SK-N-MC (cell line): ENCODE measurements at regions not wholly inside any gene's neighbourhood (a gene's known extent, or its start where the extent isn't known, plus 50 kb on each side); places are given as distances from the start of the nearest gene placed in this dataset.
"Not testable (repeated sequence)": the region's sequence is repeated elsewhere in the genome, so short reads cannot be mapped to it uniquely, and the experiment has no call there.

Experiments used
- DNase-seq: peaks from one replicate; pipeline ENCODE4 v3.0.0-alpha.2; 2011; ENCODE audit warnings: low read depth, low spot score
- H3K27ac ChIP-seq: fragments of 200-600 bp; sonication (generic); 2 replicates; pipeline ENCODE4 v1.5.1; 2016; ENCODE audit warnings: mixed run types
- H3K36me3 ChIP-seq: fragments of 200-600 bp; sonication (generic); 2 replicates; pipeline ENCODE4 v1.6.1; 2017; ENCODE audit warnings: antibody characterized with exemption, low read length, mixed read lengths; ENCODE audit not compliant: insufficient read depth
- H3K4me3 ChIP-seq: fragments of 200-600 bp; sonication (generic); 2 replicates; pipeline ENCODE4 v1.5.1; 2016
- H3K9ac ChIP-seq: fragments of 200-600 bp; sonication (generic); 2 replicates; pipeline ENCODE4 v1.8.0; 2017; ENCODE audit warnings: mixed run types, mixed read lengths; ENCODE audit not compliant: insufficient read length
- H3K9me3 ChIP-seq: fragments of 200-600 bp; sonication (generic); 2 replicates; pipeline ENCODE4 v1.6.1; 2017; ENCODE audit warnings: low read depth, mild to moderate bottlenecking, antibody characterized with exemption, low read length, moderate library complexity, mixed read lengths
- EZH2 ChIP-seq: fragments of 200-600 bp; sonication (generic); IDR thresholded peaks from one replicate; pipeline ENCODE4 v1.6.1; 2017; ENCODE audit warnings: antibody characterized with exemption
- FOXP2 ChIP-seq: optimal IDR thresholded peaks from 2 replicates; pipeline ENCODE3; 2011; ENCODE audit warnings: mild to moderate bottlenecking, moderate library complexity; ENCODE audit not compliant: insufficient read depth; ENCODE audit errors: extremely low read length, control extremely low read depth
- POLR2AphosphoS5 ChIP-seq: IDR thresholded peaks from 2 replicates; pipeline ENCODE4 v1.6.1; 2012; ENCODE audit warnings: mild to moderate bottlenecking, low read depth, low read length, borderline replicate concordance

DNA sequence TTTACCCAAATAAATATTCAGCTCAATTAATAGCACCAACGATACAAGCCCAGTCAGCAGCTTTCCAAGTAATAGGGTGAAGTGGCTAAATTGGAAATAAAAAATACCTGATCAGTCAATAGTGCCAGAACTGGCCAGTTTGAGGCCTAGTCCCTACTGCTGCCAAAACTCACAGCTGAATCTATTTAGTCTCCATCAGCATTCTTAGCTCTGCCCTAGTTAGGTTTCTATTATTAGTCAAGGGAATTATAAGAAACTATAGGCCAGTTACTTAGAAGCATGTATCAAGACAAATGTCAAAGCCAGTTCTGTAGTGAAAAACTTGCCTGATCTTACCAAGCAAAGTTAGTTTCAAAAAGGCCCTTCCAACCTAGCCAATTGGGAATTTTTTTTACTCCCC, 146.2 kb upstream of the ZBTB20 start:
- no peak for TF ChIP-seq POLR2AphosphoS5
- TF ChIP-seq EZH2, result no peak
- no peak for TF ChIP-seq FOXP2
- Histone ChIP-seq H3K36me3 (no peaks in the 10 kb centered on the region), H3K9me3 (no peaks in the 10 kb centered on the region), H3K27ac (no peak overlapping the region), H3K4me3 (no peak overlapping the region), H3K9ac (no peak overlapping the region)
- no peak for DNase-seq

DNA sequence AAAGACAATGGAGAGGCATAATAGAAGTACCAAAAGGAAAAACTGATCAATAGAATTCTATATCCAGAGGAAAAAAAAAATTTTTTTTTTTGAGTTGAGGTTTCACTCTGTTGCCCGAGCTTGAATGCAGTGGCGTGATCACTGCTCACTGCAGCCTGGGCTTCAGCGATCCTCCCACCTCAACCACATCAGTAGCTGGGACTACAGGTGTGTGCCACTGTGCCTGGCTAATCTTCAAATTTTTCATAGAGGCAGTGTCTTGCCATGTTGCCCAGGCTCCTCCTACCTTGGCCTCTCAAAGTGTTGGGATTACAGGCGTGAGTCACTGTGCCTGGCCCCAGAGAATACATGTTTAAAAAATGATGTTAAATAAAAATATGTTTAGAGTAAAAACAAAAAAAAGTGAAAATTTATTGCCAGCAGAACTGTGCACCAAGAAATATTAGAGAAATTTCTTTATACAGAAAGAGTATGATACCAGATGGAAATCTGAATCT, 154.3 kb upstream of the ZBTB20 start:
- H3K4me3 ChIP-seq, result no peak overlapping the region
- no peak for DNase-seq
- no peak overlapping the region for H3K9ac ChIP-seq
- no peaks in the 10 kb centered on the region for H3K36me3 ChIP-seq
- TF ChIP-seq EZH2 (no peak), POLR2AphosphoS5 (no peak), FOXP2 (no peak)
- no peaks in the 10 kb centered on the region for H3K9me3 ChIP-seq
- H3K27ac ChIP-seq, result no peak overlapping the region

DNA sequence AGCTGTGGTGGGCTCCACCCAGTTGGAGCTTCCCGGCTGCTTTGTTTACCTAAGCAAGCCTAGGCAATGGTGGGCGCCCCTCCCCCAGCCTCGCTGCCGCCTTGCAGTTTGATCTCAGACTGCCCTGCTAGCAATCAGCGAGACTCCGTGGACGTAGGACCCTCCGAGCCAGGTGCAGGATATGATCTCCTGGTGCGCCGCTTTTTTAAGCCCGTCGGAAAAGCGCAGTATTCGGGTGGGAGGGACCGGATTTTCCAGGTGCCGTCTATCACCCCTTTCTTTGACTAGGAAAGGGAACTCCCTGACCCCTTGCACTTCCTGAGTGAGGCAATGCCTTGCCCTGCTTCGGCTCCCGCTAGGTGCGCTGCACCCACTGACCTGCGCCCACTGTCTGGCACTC, 170.9 kb upstream of the ZBTB20 start:
- not testable (repeated sequence) for DNase-seq, H3K4me3 ChIP-seq, H3K36me3 ChIP-seq, H3K9me3 ChIP-seq, H3K9ac ChIP-seq, H3K27ac ChIP-seq

DNA sequence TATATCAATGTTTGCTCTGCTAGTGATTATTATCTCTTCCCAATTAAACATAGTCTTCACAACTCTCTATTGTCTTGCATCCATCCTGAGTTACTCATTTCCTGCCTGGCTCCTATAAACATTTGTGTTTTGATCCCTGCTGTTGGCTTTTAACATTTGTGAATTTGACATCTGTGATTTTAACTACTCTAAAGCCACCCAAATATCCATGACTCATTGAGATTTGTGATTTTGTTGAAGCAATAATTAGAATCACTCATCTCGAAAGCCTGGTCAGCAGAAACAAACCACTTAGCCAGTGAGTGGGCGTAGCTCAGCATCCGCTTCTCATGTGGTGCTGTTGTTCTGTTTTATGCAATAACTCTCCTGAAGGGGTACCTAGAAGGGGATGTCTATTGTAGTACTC, 174.3 kb upstream of the ZBTB20 start:
- H3K4me3 ChIP-seq, result no peak overlapping the region
- no peaks in the 10 kb centered on the region for H3K9me3 ChIP-seq
- no peak overlapping the region for H3K9ac ChIP-seq
- no peaks in the 10 kb centered on the region for H3K36me3 ChIP-seq
- DNase-seq, result no peak
- TF ChIP-seq FOXP2 (no peak), EZH2 (no peak)
- H3K27ac ChIP-seq, result no peak overlapping the region

DNA sequence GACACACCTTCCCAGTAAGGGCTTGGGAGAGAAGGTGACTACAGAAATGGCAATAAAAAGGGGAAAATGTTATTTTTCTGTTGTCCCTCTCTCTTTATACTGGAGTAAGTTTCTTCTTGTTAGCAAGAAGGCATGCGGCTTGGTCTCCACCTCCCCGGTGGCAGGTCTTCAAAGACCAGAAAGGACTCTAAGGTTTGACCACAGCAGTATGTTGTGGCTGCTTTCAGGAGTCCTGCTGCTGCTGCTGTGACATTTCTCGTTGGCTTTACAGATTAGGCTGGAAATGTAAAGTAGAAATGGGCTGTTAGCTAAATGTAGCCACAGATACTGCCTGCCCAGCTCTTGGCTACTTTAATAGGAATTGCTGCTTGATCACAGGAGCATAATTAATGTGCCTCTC, 175.8 kb upstream of the ZBTB20 start:
- no peak for TF ChIP-seq EZH2
- no peak for TF ChIP-seq FOXP2
- no peak for TF ChIP-seq POLR2AphosphoS5
- DNase-seq, result no peak
- Histone ChIP-seq H3K9ac (no peak overlapping the region), H3K4me3 (no peak overlapping the region), H3K36me3 (no peaks in the 10 kb centered on the region), H3K9me3 (no peaks in the 10 kb centered on the region), H3K27ac (no peak overlapping the region)

DNA sequence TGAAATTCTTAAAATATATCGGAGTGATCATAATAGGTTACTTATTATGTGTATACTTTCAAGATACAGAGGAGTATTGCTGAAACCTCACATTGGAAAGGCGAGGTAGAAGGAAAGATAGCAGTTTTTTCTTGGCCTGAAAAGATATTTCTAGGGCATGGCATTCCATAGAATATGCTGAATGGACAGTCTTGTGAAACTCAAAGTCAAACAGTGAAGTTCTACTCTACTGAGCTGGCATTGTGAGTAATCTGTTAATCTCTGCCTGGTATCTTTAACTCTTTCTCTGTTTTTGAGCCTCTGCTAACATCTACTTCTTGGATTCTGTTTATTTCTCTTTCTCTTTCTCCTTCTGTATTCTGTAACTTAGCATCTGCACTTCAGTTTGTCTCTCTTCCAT, 176.3 kb upstream of the ZBTB20 start:
- Histone ChIP-seq H3K4me3 (no peak overlapping the region), H3K9me3 (no peaks in the 10 kb centered on the region), H3K36me3 (no peaks in the 10 kb centered on the region), H3K27ac (no peak overlapping the region), H3K9ac (no peak overlapping the region)
- TF ChIP-seq EZH2 (no peak), FOXP2 (no peak)
- no peak for DNase-seq

DNA sequence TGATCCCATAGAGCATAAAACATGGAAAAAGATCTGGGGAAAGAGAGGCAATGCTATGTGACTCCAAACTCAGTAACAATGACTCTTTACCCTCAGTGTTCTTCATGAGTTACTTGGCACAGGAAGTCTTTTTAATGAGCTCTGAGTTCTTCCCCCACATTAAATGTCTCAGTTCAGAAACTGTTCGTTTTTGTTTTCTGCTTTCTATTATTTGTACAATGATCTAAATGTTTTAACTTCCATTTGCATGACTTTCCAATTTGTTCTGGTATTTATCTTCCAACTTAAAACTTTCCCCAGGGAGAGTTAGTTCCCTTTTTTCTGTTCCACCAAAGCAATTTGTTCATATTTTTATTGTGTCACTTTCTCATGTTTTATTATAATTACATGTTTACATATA, 177.0 kb upstream of the ZBTB20 start:
- Histone ChIP-seq H3K4me3 (no peak overlapping the region), H3K9ac (no peak overlapping the region), H3K27ac (no peak overlapping the region), H3K36me3 (no peaks in the 10 kb centered on the region), H3K9me3 (no peaks in the 10 kb centered on the region)
- DNase-seq, result no peak
- TF ChIP-seq POLR2AphosphoS5, result no peak
- TF ChIP-seq EZH2, result no peak
- TF ChIP-seq FOXP2, result no peak

DNA sequence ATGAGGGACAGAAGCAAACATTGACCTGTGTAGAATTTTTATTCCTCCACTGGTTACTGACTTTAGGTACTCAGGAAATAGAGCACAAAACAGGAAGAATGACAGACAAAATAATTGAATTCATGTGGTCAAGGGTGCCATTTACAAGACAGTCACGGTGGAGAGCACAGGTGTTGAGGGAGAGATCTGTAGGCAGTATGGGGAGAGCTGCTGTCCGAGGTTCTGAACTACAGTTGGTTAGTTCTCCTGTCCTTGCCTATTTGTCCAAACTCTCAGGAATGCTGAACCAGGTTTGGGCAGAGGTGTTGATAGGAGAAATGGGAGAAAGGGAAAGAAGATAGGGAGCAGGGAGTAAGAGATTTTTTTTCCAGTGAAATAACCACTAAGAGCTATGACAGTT, 178.5 kb upstream of the ZBTB20 start:
- TF ChIP-seq EZH2 (no peak), FOXP2 (no peak), POLR2AphosphoS5 (no peak)
- Histone ChIP-seq H3K27ac (no peak overlapping the region), H3K36me3 (no peaks in the 10 kb centered on the region), H3K9me3 (no peaks in the 10 kb centered on the region), H3K9ac (no peak overlapping the region), H3K4me3 (no peak overlapping the region)
- DNase-seq, result no peak

DNA sequence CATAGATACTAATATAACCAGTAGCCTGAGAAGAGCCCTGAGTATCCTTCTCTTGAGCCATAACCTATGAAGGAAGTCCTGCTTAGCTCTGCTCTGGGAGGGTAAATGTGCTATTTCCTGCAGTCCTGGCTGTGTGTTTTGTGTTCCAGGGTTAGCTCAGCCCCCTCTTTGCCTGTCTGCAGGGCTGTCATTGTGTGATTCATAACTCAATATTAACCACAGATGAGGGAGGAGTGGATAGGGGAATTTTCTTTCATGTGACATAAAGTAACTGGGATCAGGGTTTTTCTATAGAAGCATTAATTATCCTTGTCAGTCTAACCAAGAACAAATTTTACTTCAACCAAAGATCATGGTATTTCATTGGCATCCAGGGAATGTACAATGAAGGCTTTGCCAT, 183.3 kb upstream of the ZBTB20 start:
- Histone ChIP-seq H3K4me3 (no peak overlapping the region), H3K27ac (no peak overlapping the region), H3K9me3 (no peaks in the 10 kb centered on the region), H3K9ac (no peak overlapping the region), H3K36me3 (no peaks in the 10 kb centered on the region)
- DNase-seq, result no peak
- no peak for TF ChIP-seq EZH2
- TF ChIP-seq POLR2AphosphoS5, result no peak
- TF ChIP-seq FOXP2, result no peak
